GM18520 (cell line): ENCODE measurements at regions not wholly inside any gene's neighbourhood (a gene's known extent, or its start where the extent isn't known, plus 50 kb on each side); places are given as distances from the start of the nearest gene placed in this dataset.

ENCODE experiments used
- ATAC-seq: cut with Tn5 transposase; IDR thresholded peaks from one replicate; pipeline ENCODE4 v1.9.1; 2021; ENCODE audit not compliant: unreplicated experiment

- ATAC-seq, result no peak
These were observed 811.4 kb downstream of the NR2F2 start for GRCh38 chr15:97141871-97142270.

DNA sequence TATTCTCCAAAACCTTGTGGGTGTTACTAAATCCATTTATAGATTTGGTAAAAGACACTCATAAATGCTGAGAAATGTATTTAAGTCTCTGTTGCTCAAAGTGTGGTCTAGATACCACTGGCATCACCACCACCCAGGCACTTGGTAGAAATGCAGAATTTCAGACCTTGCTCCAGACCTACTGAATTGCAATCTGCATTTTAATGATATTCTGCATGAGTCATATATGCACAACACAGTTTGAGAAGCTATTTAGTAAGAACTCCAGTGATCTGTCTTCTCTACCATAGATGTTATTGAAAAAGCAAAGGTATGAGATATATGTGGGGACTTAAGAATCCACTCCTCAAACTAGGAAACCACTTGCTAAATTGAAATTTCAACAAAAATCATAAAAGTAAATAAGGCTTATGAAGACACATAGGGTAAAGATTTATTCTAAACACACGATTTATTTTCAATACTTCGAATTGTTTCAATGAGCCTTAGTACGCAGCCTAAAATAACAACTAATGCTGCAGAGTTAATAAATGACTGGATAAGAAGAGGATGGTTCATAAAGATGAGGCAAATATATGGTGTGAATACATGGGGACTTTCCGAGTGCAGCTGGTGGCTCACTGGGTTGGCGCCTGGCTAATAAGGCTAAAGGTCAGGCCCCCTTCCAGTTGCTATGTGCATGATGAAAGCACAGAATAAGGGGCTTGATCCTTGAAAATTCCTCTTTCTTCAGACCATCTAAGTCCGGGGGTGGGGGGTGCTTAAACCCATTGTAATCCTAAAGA, 813.3 kb downstream of the NR2F2 start:
- ATAC-seq, result no peak

GRCh38 chr15:97144377-97144711, 813.8 kb downstream of the NR2F2 start:
- ATAC-seq, result no peak

DNA sequence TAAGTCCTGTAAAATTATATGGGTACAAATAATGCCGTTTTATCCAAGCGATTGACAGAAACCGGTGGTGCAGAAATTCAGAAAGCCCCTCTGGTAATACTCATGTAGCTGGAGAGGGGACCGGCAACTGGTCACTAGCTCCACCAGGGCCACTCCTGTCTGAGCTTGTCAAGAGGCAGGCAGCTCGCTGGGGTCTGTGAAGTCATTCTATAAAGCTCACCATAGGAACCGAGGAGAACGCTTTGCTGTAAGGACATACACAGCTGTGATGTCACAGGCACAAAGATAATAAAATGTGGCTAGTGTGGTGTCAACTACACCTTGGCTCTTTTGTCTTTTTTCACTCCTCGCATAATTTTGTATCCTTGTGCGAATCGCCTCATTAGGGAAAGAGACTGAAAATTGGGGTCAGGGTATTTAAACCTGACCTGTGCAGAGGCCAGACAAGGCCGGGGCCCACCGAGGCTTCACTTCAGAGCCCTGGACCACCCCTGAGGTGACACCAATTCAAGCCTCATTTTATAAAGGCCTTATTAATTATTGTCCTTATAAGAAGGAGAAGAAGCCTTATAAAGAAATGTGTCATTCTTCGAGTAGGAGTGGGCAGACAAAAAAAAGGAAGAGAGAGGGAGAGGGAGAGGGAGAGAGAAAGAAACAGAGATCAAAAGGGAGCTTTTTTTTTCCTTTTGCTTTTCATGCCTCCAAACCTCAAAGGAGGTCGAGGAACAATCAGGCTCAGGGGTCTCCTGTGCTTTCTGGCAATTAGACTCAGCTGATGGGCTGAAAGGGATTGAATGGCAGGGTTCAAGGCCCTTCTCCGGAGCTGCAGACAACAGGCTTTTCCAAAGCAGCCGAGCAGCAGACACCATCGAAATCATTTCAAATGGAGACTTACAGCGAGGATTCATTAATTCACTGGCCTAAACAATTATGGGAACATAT, 813.3 kb upstream of the ARRDC4 start:
- ATAC-seq, result no peak

GRCh38 chr15:97153356-97153965, 807.0 kb upstream of the ARRDC4 start:
- ATAC-seq, result no peak

DNA sequence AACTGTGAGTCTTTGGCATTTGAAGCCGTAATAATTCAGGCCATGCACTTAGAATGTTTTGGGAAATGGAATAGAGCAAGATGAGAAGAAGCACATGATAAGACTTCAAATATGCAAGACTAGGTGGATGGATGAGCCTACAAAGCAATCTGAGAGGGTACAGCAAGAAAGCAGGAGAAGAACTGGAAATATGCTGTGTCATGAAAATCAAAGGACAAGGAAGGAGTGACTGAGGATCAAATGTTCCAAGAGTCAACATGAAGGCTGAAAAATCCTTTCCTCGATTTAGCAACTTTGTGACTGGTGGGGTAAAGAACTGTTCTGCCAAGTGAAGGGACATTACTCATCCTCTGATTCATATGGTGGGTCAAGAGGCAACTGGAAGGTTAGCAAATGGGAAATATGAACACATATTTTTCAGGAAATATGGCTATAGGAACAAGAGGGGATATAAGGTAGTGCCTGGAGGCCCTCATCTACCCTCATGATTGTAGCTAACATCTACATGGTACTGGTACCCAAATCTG, 803.7 kb upstream of the ARRDC4 start:
- ATAC-seq, result no peak

- ATAC-seq, result no peak
These were observed 797.6 kb upstream of the ARRDC4 start for GRCh38 chr15:97162805-97163495.

GRCh38 chr15:97165205-97165604, 795.3 kb upstream of the ARRDC4 start:
- ATAC-seq, result no peak

DNA sequence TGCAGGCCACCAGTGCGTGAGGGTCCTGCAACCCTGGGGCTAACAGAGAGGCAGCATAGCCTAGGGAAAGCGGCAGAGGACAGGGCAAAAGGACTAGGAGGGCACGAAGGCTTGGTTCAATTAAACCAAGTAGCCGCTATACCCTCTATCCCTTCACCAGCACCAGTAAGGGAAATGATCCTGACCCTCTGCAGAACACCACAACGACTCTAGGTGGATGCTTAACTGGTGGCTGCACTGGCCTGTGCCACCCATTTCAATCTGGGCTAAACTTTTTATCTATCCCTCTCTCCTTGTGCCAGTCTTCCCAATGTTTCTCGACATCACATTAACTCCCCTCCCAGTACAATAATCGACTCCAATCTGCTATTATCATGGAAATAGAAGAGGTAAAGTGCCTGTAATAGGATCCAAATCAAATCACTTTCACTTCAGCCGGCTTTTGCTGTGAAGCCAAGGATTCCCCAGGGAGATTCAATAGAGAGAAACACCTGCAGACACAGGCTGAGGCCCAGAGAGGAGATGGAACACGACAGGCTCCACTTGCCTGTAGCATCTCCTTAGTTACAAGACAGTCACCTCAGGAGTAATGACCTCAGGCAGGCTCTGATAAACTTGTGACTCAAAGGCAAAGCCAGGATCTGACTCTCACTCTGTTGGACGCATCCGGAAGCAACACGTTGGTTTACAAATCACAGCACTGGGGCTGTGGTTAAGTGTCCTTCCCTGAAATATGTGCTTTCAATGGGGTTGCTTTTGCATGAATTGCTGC, 791.6 kb upstream of the ARRDC4 start:
- no peak for ATAC-seq

- no peak for ATAC-seq
These were observed 788.9 kb upstream of the ARRDC4 start for GRCh38 chr15:97171556-97171955.

DNA sequence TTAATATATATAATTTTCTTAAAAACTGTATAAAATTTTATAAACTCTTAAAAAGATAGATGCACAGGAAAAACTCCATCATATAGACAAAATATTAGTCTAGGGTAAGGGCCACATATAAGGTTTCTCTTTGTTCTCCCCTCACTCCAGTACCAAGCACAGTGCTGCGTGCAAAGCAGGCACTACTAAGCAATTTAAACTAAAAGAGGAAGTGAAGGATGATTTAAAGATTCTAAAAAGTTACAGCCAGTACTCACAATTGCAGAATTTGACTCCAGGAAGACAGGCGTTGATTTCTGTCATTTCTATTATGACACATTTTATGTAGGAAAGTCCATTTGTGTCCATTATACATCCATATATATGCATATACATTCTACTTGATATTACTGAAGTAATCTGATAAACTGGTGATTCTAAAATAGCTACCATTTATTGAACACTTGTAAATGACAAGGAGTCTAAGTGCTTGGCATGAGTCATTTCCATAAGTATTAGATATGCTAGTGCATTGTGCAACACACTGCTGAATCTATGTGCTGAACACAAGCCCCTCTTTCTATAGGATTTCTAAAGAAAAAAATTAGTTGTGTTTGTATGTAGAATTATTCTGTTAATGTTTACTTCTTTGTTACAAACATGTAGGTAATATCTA, 785.5 kb upstream of the ARRDC4 start:
- no peak for ATAC-seq

DNA sequence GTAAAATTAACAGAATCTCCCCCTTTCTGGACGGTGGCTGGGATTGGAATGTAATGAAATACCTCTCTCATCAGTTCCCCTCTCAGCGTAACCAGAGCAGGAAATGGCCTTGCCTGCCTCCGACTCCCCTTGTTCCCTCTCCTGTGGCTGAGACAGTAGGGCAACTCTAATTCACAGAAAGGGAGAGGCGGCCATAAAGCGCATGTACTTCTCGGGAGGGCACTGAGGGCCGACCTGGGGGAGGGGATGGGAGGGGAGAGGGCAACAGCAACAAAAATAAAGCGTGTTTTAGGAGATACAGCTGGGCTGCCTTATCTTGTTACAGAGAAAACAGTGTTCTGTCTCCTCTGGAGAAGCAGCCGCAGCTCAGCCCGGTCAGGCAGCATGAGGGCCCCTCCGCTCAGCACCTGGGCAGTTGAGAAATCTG, 783.3 kb upstream of the ARRDC4 start:
- ATAC-seq, result no peak

DNA sequence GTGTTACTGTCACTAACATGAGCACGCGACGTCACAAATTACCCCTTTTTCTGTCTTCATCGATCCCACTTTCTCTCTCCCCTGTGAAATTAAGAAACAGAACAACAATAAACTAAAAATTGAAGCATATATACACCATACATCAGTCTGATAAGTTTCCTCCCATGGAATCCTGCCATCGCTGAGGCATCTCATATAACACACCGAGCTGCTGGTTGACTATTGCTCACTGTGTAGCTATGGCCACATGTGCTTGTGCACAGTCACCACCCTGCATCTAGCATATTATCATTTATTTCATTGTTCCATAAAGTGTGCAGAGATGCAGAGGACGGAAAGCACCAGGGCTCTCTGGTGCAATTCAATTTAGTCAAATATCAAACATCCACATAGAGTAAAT, 777.9 kb upstream of the ARRDC4 start:
- ATAC-seq, result no peak

DNA sequence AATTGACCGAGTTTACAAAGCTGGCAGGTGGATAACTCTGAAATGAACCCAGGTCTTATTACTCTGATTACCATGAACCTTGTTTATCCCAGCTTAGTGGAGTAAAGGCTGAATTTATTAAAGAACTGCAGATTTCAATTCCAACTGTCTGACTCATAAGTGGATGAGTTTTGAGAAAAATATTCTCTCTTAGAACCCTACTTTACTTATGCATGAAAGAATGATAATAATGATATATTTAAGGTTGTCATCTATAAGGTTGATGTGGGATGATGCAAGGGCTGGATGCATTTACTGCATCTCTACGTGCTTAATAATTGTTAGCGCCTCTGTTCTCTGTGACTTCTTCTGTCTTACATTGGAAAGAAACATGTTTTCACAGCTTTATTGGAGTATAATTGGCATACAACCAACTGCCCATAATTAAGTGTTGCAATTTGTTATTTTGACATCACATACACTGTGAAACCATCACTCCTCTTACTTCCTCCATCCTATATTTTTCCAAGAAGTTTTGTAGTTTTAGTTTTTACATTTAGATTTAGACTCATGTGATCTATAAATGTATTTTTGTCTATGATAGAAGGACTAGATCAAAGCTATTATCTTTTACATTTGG, 771.2 kb upstream of the ARRDC4 start:
- no peak for ATAC-seq

DNA sequence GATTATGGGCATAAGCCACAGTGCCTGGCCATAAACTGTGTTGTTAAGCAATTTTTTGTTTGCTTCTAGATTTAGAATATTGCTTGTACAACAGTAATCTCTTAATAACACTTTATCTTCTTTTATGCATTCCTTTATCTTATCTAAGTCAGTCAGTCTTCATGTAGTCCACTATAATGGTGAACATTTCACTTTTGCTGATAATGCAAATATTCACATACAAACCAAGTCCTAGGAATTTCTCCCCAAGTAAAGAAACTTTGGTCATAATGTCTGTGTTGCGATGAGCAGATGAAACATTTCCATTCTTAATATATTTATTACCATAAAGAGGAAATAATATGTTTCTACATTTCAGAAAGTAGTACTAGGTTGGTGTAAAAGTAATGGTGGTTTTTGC, 765.8 kb upstream of the ARRDC4 start:
- ATAC-seq, result no peak

DNA sequence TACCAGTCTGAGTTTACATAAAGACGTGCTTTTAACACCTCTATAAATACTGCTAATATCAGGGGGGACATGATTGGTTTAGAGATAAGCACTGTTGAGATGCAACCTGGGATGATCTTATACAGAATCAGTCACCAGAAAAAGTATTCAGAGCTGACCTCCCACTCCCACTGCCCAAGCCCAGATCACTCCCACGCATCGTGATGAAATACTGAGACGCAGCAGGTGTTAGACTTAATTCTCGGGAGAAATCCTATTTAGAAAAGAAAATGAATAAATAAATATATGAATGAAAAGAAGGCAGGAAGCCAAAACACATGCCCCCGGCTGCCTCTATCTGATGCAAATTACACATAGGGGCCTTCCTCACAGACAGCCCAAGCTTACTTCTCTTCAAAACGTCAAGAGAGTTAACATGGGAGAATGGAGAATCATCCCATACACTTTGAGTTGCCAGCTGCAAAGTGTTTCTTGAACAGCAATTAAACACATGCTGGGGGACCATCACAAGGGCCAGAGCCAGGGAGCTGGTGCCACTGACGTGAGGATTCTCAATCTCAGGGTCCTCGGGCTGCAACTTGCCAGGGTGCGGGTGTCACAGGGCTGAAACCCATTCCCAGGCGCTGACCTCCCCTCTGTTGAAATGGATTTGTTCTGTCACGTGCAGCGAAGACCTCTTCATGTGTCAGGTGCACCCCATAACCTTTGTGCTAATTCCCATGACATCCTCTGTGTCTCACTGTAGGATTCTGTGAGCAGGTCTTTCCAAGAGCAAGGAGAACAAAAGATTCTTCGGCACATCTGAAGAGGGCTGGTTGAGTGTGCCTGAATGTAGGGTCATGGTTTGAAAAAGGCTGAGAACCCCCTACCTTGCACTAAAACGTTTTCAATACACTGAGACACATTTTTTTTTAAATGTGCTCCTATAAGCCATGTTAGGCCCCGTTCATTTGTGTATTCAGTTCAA, 764.2 kb upstream of the ARRDC4 start:
- ATAC-seq, result no peak

GRCh38 chr15:97199393-97200051, 761.0 kb upstream of the ARRDC4 start:
- no peak for ATAC-seq

GRCh38 chr15:97200161-97200560, 760.3 kb upstream of the ARRDC4 start:
- no peak for ATAC-seq
